HepG2 (cell line): ENCODE measurements at regions not wholly inside any gene's neighbourhood (a gene's known extent, or its start where the extent isn't known, plus 50 kb on each side); places are given as distances from the start of the nearest gene placed in this dataset.

Experiments
- CTCF ChIP-seq: sonication (generic); formaldehyde crosslinking; IDR thresholded peaks from 2 replicates; pipeline ENCODE4 v1.5.0; 2020; ENCODE audit warnings: mild to moderate bottlenecking, missing genetic modification reagents, moderate library complexity
- E2F5 ChIP-seq: sonication (generic); formaldehyde crosslinking; conservative IDR thresholded peaks from 2 replicates; pipeline ENCODE4 v1.4.0; 2020; ENCODE audit warnings: missing genetic modification reagents
- FOXA1 ChIP-seq, 2 experiments: fragments of 450-650 bp in 1 of 2; sonication (generic) in 1 of 2; formaldehyde crosslinking in 1 of 2; IDR thresholded peaks; 2 replicates each; pipeline versions ENCODE4 v1.4.0 to v1.6.1; 2016 to 2020; ENCODE audit warnings: missing genetic modification reagents in 1 of 2
- HDAC1 ChIP-seq: sonication (generic); formaldehyde crosslinking; IDR thresholded peaks from 2 replicates; pipeline ENCODE4 v1.5.1; 2020; ENCODE audit warnings: mild to moderate bottlenecking, missing genetic modification reagents
- HNF1A ChIP-seq, 2 experiments: sonication (generic) in 1 of 2; formaldehyde crosslinking in 1 of 2; IDR thresholded peaks; 2 replicates each; pipeline versions ENCODE4 v1.4.0 to v1.6.1; 2016 to 2020; ENCODE audit warnings: borderline replicate concordance in 1 of 2, low read depth in 1 of 2, mild to moderate bottlenecking in 1 of 2, missing genetic modification reagents in 1 of 2
- HNRNPH1 ChIP-seq: fragments of 200-400 bp; formaldehyde crosslinking; optimal IDR thresholded peaks from 2 replicates; pipeline ENCODE3; 2017; ENCODE audit warnings: mild to moderate bottlenecking, low read depth, low read length
- IKZF4 ChIP-seq: sonication (generic); formaldehyde crosslinking; IDR thresholded peaks from 2 replicates; pipeline ENCODE4 v1.5.1; 2020; ENCODE audit warnings: borderline replicate concordance, mild to moderate bottlenecking, low read depth, missing genetic modification reagents; ENCODE audit errors: not compliant biosample characterization
- MXD4 ChIP-seq: IDR thresholded peaks from 2 replicates; pipeline ENCODE4 v1.6.1; 2016; ENCODE audit warnings: mild to moderate bottlenecking, missing biosample characterization, missing genetic modification reagents
- NFE2L2 ChIP-seq: fragments of 150-350 bp; IDR thresholded peaks from 2 replicates; pipeline ENCODE4 v1.6.1; 2014; ENCODE audit warnings: low read length
- PHF8 ChIP-seq: sonication (generic); formaldehyde crosslinking; IDR thresholded peaks from 2 replicates; pipeline ENCODE4 v1.5.0; 2020; ENCODE audit warnings: missing genetic modification reagents
- SMC3 ChIP-seq: IDR thresholded peaks from 2 replicates; pipeline ENCODE4 v1.6.1; 2011; ENCODE audit warnings: low read length, improper control_type of control experiment
- SOX13 ChIP-seq, 3 experiments: fragments of 450-650 bp in 1 of 3; sonication (generic) in 1 of 3; formaldehyde crosslinking in 1 of 3; IDR thresholded peaks in 2 of 3; conservative IDR thresholded peaks in 1 of 3; 2 replicates each; pipeline versions ENCODE4 v1.5.0 to v1.6.1; 2016 to 2020; ENCODE audit warnings: antibody characterized with exemption in 1 of 3, mild to moderate bottlenecking in 1 of 3, missing compliant biosample characterization in 1 of 3, missing genetic modification reagents in 1 of 3, moderate library complexity in 1 of 3
- TAF15 ChIP-seq: fragments of 200-400 bp; formaldehyde crosslinking; IDR thresholded peaks from one replicate; pipeline ENCODE4 v1.6.1; 2018; ENCODE audit warnings: mild to moderate bottlenecking, low read depth, low read length; ENCODE audit not compliant: poor library complexity, severe bottlenecking
- TBL1XR1 ChIP-seq: fragments of 150-350 bp; IDR thresholded peaks from 2 replicates; pipeline ENCODE4 v1.6.1; 2014; ENCODE audit warnings: borderline replicate concordance, low read length; ENCODE audit not compliant: partially characterized antibody
- TBX2 ChIP-seq: sonication (generic); formaldehyde crosslinking; IDR thresholded peaks from 2 replicates; pipeline ENCODE4 v1.5.0; 2020; ENCODE audit warnings: missing genetic modification reagents, mild to moderate bottlenecking, borderline replicate concordance
- ZBTB39 ChIP-seq: sonication (generic); formaldehyde crosslinking; IDR thresholded peaks from 2 replicates; pipeline ENCODE4 v1.5.0; 2020; ENCODE audit warnings: missing genetic modification reagents
- ZMYM4 ChIP-seq: sonication (generic); formaldehyde crosslinking; IDR thresholded peaks from 2 replicates; pipeline ENCODE4 v1.8.1; 2023; ENCODE audit warnings: mild to moderate bottlenecking, missing genetic modification reagents
- ZNF282 ChIP-seq: fragments of 450-650 bp; IDR thresholded peaks from 2 replicates; pipeline ENCODE4 v1.6.1; 2018; ENCODE audit not compliant: partially characterized antibody
- ZNF382 ChIP-seq: sonication (generic); formaldehyde crosslinking; IDR thresholded peaks from 2 replicates; pipeline ENCODE4 v1.5.0; 2020; ENCODE audit warnings: missing genetic modification reagents, mild to moderate bottlenecking, borderline replicate concordance
- ZNF773 ChIP-seq: sonication (generic); formaldehyde crosslinking; IDR thresholded peaks from 2 replicates; pipeline ENCODE4 v1.4.0; 2020; ENCODE audit warnings: missing genetic modification reagents, borderline replicate concordance

- TF ChIP-seq FOXA1 (IDR thresholded peaks at IDR 0.05) (peak; percentile 70), FOXA1 (CRISPR knock-in tag; IDR thresholded peaks at IDR 0.05) (no peak), TBX2 (CRISPR knock-in tag) (no peak), CTCF (CRISPR knock-in tag) (peak; percentile 87), NFE2L2 (no peak), HNF1A (IDR thresholded peaks at IDR 0.05; ENCODE audit: low read depth) (no peak), HNF1A (CRISPR knock-in tag; IDR thresholded peaks at IDR 0.05; ENCODE audit: borderline replicate concordance) (no peak), MXD4 (CRISPR knock-in tag) (no peak), HDAC1 (CRISPR knock-in tag) (no peak), ZNF773 (no peak), SMC3 (peak; percentile 75), PHF8 (no peak), TAF15 (no peak), TBL1XR1 (no peak), HNRNPH1 (no peak), ZBTB39 (CRISPR knock-in tag) (no peak), SOX13 (IDR thresholded peaks at IDR 0.05) (no peak), SOX13 (CRISPR knock-in tag; conservative IDR thresholded peaks at IDR 0.05 in 1 of 2, IDR thresholded peaks at IDR 0.05 in 1 of 2) (no peak), ZNF282 (peak; percentile 92), ZNF382 (CRISPR knock-in tag) (no peak), IKZF4 (no peak), ZMYM4 (CRISPR knock-in tag) (no peak), E2F5 (CRISPR knock-in tag) (no peak)
These were observed 104.9 kb upstream of the NXT1 start (continued) for GRCh38 chr20:23245553-23246181.
